Vagina (tissue), 2 donors: ENCODE measurements at regions not wholly inside any gene's neighbourhood (a gene's known extent, or its start where the extent isn't known, plus 50 kb on each side); places are given as distances from the start of the nearest gene placed in this dataset.

ENCODE experiments used
- CTCF ChIP-seq, 3 experiments: fragments of 450-650 bp in 2 of 3; fragments of 200-600 bp in 1 of 3; sonication (generic) in 1 of 3; IDR thresholded peaks; one replicate each; pipeline ENCODE4 v1.5.1; 2017 to 2019; ENCODE audit warnings: antibody characterized with exemption in 3 of 3, mild to moderate bottlenecking in 2 of 3, moderate library complexity in 2 of 3
- POLR2A ChIP-seq, 2 donors: fragments of 450-650 bp; IDR thresholded peaks; one replicate each; pipeline ENCODE4 v1.6.1; 2017; ENCODE audit warnings: antibody characterized with exemption in 2 of 2, mild to moderate bottlenecking in 2 of 2, moderate library complexity in 2 of 2

- no peak for TF ChIP-seq CTCF (IDR thresholded peaks at IDR 0.05)
- no peak for TF ChIP-seq POLR2A (IDR thresholded peaks at IDR 0.05)
Measured at GRCh38 chr2:52368141-52368540, 1336.2 kb upstream of the NRXN1 start.
